Activated CD4-positive, alpha-beta T cell treated with anti-CD3 and anti-CD28 coated beads, Interleukin-2, amount 10 ng/mL, durations not matched to agents 7 days and 5 days (primary cell): ENCODE measurements at regions not wholly inside any gene's neighbourhood (a gene's known extent, or its start where the extent isn't known, plus 50 kb on each side); places are given as distances from the start of the nearest gene placed in this dataset.

ENCODE experiments used
- CTCF ChIA-PET: fragments of 350-600 bp; sonication (Branson Sonifier 250); formaldehyde crosslinking; loops from one replicate; lab custom pipeline; 2021; ENCODE audit warnings: antibody characterized with exemption; lab: Charles Lee
- POLR2A ChIA-PET: fragments of 350-600 bp; sonication (Branson Sonifier 250); formaldehyde crosslinking; loops from one replicate; lab custom pipeline; 2021; ENCODE audit warnings: antibody characterized with exemption; lab: Charles Lee
- DNase-seq: peaks from one replicate; pipeline ENCODE4 v3.0.0-alpha.2; 2020
- H3K27ac Mint-ChIP-seq: one replicate; pipeline ENCODE4 v1.8.0; 2021; ENCODE audit warnings: mild to moderate bottlenecking, moderate library complexity, mixed read lengths
- H3K27me3 Mint-ChIP-seq: one replicate; pipeline ENCODE4 v1.8.0; 2021; ENCODE audit warnings: mixed read lengths
- H3K36me3 Mint-ChIP-seq: one replicate; pipeline ENCODE4 v1.8.0; 2021; ENCODE audit warnings: low read depth, mixed read lengths
- H3K4me1 Mint-ChIP-seq: one replicate; pipeline ENCODE4 v1.8.0; 2021; ENCODE audit warnings: mixed read lengths
- H3K4me3 Mint-ChIP-seq: one replicate; pipeline ENCODE4 v1.8.0; 2021; ENCODE audit warnings: mild to moderate bottlenecking, moderate library complexity, mixed read lengths
- H3K9me3 Mint-ChIP-seq: one replicate; pipeline ENCODE4 v1.8.0; 2021; ENCODE audit warnings: mixed read lengths

DNA sequence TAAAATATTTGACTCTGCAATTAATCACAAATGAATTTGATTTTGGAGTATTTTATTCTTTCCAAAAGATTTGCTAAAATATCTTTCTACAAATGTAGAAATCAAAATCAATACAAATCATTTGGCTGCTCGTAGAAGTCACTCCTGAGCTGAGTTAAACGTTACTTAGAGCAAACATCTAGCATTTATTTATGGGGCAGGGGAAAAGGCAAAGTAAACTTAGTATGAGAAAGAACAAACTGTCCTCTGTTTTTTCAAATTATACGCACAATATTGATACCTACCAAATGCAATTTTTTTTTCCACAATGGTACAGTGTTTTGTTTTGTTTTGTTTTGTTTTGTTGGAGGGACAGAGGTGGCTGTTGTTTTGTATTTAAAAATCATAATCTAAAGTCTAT is 233.8 kb downstream of the TTLL7 start:
- no peak overlapping the region for H3K27ac Mint-ChIP-seq
- ChIA-PET CTCF (no interaction called here), POLR2A (no interaction called here)
- no peak for DNase-seq
- H3K9me3 Mint-ChIP-seq: no peaks in the 10 kb centered on the region
- no peak overlapping the region for H3K4me3 Mint-ChIP-seq
- H3K4me1 Mint-ChIP-seq: peaks cover 5% of the 10 kb centered on the region
- no peaks in the 10 kb centered on the region for H3K36me3 Mint-ChIP-seq
- no peaks in the 10 kb centered on the region for H3K27me3 Mint-ChIP-seq

GRCh38 chr1:83764209-83764608 is 234.7 kb downstream of the TTLL7 start:
- Mint-ChIP-seq H3K36me3 (no peaks in the 10 kb centered on the region), H3K27ac (no peak overlapping the region), H3K9me3 (no peaks in the 10 kb centered on the region), H3K4me1 (peaks cover 3% of the 10 kb centered on the region), H3K27me3 (no peaks in the 10 kb centered on the region), H3K4me3 (no peak overlapping the region)
- ChIA-PET POLR2A (no interaction called here), CTCF (no interaction called here)
- no peak for DNase-seq

- H3K36me3 Mint-ChIP-seq: no peaks in the 10 kb centered on the region
- ChIA-PET CTCF (no interaction called here), POLR2A (no interaction called here)
- no peak for DNase-seq
- H3K9me3 Mint-ChIP-seq: no peaks in the 10 kb centered on the region
- H3K4me1 Mint-ChIP-seq: peaks cover 3% of the 10 kb centered on the region
- H3K27ac Mint-ChIP-seq: no peak overlapping the region
- no peaks in the 10 kb centered on the region for H3K27me3 Mint-ChIP-seq
- H3K4me3 Mint-ChIP-seq: no peak overlapping the region
These were observed 235.4 kb downstream of the TTLL7 start for GRCh38 chr1:83763361-83764095.

DNA sequence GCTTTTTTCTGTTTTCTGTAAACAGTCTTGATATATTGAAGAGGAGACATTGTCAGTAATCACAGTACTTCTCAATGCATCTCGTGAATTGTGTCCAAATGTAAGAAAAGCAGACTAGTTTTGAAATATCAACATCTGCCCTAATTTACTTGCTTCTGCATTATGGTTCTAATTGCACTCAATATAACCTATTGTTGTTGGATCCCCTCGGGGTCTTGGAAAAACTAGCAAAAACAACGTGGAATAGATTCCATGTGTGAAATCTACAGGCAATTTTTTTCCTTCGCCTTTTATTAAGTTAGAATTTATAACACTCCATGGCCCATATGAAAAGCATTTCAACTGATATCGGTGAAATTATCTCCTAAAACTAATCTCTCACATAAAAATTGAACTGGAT is 236.5 kb downstream of the TTLL7 start:
- no peaks in the 10 kb centered on the region for H3K9me3 Mint-ChIP-seq
- no peaks in the 10 kb centered on the region for H3K36me3 Mint-ChIP-seq
- H3K27me3 Mint-ChIP-seq: no peaks in the 10 kb centered on the region
- ChIA-PET POLR2A (no interaction called here), CTCF (no interaction called here)
- no peak for DNase-seq
- no peak overlapping the region for H3K27ac Mint-ChIP-seq
- peaks cover 3% of the 10 kb centered on the region for H3K4me1 Mint-ChIP-seq
- H3K4me3 Mint-ChIP-seq: no peak overlapping the region

DNA sequence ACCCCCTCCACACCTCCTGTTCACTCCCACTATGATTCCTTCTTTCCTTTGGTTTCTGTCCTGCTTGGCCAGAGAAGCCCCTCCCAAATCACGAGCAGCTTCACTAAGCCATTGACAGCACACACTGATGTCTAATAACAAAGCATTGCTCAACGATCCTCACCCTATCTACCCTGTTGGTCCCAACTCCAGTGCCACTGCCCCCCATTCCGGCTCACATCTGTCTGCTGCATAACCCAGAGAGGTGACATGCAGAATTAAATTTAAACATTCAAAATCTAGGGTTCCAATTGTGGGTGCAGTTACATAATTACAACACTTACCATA is 236.9 kb downstream of the TTLL7 start:
- ChIA-PET CTCF (no interaction called here), POLR2A (no interaction called here)
- no peaks in the 10 kb centered on the region for H3K9me3 Mint-ChIP-seq
- H3K36me3 Mint-ChIP-seq: no peaks in the 10 kb centered on the region
- DNase-seq: no peak
- H3K4me1 Mint-ChIP-seq: peaks cover 3% of the 10 kb centered on the region
- no peak overlapping the region for H3K27ac Mint-ChIP-seq
- H3K4me3 Mint-ChIP-seq: no peak overlapping the region
- H3K27me3 Mint-ChIP-seq: no peaks in the 10 kb centered on the region

DNA sequence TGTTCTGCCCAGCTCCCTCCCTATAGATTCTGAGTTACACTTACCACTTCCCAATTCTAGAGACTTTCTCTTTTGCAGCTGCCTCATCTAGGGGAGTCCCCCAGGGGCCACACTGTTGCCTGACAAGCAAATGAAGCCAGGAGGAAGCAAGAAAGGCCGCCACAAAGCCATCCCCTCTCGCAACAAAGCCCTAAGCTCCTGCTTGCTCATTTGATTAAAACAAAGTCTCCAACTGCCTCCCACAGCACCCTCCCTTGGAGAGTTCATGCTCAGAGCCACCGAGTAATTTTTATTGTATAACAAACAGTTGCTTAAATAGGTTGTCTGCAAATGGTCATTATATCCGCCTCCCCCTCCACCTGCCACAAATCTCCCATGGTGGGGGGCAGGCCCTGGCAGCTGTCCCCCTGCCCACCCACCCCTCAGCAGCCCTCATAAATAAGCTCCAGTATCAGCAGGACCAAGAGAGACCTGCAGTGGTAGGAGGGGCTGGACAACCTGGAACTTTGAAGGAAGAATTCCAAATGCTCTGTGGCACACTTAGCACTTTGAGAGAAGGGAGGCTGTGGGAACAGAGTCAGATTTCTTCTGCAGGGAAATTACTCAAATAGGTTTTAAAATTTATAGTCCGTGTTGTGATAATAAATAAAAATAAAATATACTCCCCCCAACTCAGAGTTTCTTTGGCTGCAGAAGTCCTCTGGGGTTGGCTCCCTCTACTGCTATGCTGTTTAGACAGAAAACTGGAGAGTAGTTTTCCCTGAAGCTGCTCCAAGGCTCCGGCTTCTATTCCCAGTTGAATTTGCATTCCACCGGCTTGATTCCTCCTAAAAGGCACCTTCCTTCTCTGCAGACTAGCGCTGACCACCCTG is 237.5 kb downstream of the TTLL7 start:
- Mint-ChIP-seq H3K4me1 (peaks cover 3% of the 10 kb centered on the region), H3K9me3 (no peaks in the 10 kb centered on the region), H3K27me3 (no peaks in the 10 kb centered on the region), H3K27ac (no peak overlapping the region), H3K4me3 (no peak overlapping the region), H3K36me3 (no peaks in the 10 kb centered on the region)
- peak; percentile 6 for DNase-seq
- POLR2A ChIA-PET: no interaction called here
- CTCF ChIA-PET: interaction anchor here (1.5 kb wide), 1 partner anchor 10 kb away, joined by 4 read pairs; no protein-coding TSS in a partner anchor

GRCh38 chr1:83760226-83761021 is 238.5 kb downstream of the TTLL7 start:
- Mint-ChIP-seq H3K4me3 (no peak overlapping the region), H3K4me1 (peaks cover 3% of the 10 kb centered on the region), H3K9me3 (no peaks in the 10 kb centered on the region), H3K36me3 (no peaks in the 10 kb centered on the region), H3K27ac (no peak overlapping the region), H3K27me3 (no peaks in the 10 kb centered on the region)
- no peak for DNase-seq
- POLR2A ChIA-PET: no interaction called here
- CTCF ChIA-PET: interaction anchor here (1.5 kb wide), 1 partner anchor 9 kb away, joined by 4 read pairs; no protein-coding TSS in a partner anchor

DNA sequence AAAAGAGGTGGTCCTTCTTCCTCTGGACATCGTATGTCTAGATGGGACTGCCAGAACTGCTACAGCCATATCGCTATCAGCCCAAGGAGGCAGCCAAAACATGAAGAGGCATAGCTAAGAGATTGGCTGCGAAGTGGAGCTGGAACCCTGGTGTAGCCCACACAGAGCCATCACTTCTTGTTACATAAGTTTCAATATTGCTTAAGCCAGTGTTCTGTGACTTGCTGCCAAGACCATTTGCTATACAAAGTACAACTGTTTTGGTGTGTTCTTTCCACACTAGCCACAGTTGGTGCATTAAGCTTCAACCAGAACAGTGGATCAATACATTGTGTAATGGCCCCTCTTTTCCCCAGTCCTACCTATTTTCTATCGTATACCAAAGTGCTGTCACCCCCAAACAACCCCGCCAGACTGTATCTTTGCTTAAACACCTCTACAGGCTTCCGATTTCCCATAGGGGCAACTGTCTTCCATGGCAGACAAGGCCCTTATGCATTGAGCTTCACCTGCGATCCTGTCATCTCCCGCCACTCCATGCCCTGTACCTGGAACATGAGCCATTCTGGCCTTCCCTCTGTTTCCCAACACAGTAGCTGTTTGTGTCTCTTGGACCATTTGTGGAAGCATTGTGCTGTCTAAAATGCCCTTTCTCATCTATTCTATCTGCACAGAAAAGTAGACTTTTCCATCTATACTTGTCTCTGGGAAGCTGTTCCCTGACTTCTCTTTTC is 241.8 kb downstream of the TTLL7 start:
- DNase-seq: no peak
- ChIA-PET CTCF (no interaction called here), POLR2A (no interaction called here)
- H3K4me1 Mint-ChIP-seq: peaks cover 3% of the 10 kb centered on the region
- no peak overlapping the region for H3K4me3 Mint-ChIP-seq
- H3K27ac Mint-ChIP-seq: no peak overlapping the region
- no peaks in the 10 kb centered on the region for H3K9me3 Mint-ChIP-seq
- H3K27me3 Mint-ChIP-seq: no peaks in the 10 kb centered on the region
- no peaks in the 10 kb centered on the region for H3K36me3 Mint-ChIP-seq

DNA sequence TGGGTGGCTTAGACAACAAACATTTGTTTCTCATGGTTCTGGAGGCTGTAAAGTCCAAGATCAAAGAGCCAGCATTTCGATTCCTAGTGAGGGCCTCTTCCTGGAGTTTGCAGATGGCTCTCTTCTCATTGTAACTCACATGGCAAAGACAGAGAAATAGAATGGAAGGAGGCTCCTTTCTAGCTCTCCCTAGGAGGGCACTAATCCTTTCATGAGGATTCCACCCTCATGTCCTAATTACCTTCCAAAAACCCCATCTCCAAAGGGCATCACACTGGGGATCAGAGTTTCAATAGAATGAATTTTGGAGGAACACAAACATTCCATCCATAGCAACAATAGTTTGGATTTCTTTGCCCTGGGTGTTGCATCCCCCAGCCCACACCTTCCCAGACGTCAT is 247.3 kb downstream of the TTLL7 start:
- Mint-ChIP-seq H3K27ac (no peak overlapping the region), H3K36me3 (no peaks in the 10 kb centered on the region)

DNA sequence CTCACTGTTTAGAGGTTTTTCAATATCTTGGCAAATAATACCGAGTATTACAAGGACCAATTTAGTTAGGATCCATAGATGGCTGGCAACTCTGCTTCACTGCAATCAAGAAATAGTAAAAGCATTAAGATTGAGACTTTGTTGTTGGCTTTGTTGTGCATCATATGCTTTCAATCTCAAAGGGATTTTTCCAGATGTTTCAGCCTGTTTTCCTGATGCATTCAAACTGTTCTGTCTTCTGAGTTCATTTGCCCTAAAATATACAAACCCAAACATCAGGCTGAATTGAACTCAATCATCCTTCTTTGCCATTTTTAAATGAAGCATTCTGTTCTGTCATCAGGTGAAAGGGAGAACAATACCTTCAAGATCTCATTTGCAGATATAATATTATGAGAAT is 248.7 kb downstream of the TTLL7 start:
- H3K27me3 Mint-ChIP-seq: no peaks in the 10 kb centered on the region
- no peak overlapping the region for H3K4me3 Mint-ChIP-seq
- CTCF ChIA-PET: no interaction called here
- H3K36me3 Mint-ChIP-seq: no peaks in the 10 kb centered on the region
- no peaks in the 10 kb centered on the region for H3K4me1 Mint-ChIP-seq
- peaks cover 5% of the 10 kb centered on the region for H3K9me3 Mint-ChIP-seq
- POLR2A ChIA-PET: no interaction called here
- H3K27ac Mint-ChIP-seq: no peak overlapping the region
- DNase-seq: no peak

More for the DNA sequence above, 247.3 kb downstream of the TTLL7 start:
- CTCF ChIA-PET: interaction anchor here (1.1 kb wide), 1 partner anchor 9 kb away, joined by 4 read pairs; no protein-coding TSS in a partner anchor
- POLR2A ChIA-PET: no interaction called here
- Mint-ChIP-seq H3K9me3 (peaks cover 5% of the 10 kb centered on the region), H3K4me1 (no peaks in the 10 kb centered on the region), H3K4me3 (no peak overlapping the region), H3K27me3 (no peaks in the 10 kb centered on the region)
- no peak for DNase-seq

- CTCF ChIA-PET: no interaction called here
- POLR2A ChIA-PET: no interaction called here
- Mint-ChIP-seq H3K4me3 (no peak overlapping the region), H3K27ac (no peak overlapping the region), H3K27me3 (no peaks in the 10 kb centered on the region), H3K36me3 (no peaks in the 10 kb centered on the region), H3K4me1 (no peaks in the 10 kb centered on the region), H3K9me3 (peaks cover 5% of the 10 kb centered on the region)
- no peak for DNase-seq
These were observed 251.0 kb downstream of the TTLL7 start for GRCh38 chr1:83747853-83748482.

- Mint-ChIP-seq H3K27ac (no peak overlapping the region), H3K27me3 (no peaks in the 10 kb centered on the region), H3K4me1 (no peaks in the 10 kb centered on the region), H3K4me3 (no peak overlapping the region), H3K9me3 (peaks cover under 1% of the 10 kb centered on the region), H3K36me3 (no peaks in the 10 kb centered on the region)
- CTCF ChIA-PET: no interaction called here
- POLR2A ChIA-PET: no interaction called here
- no peak for DNase-seq
These were observed 252.7 kb downstream of the TTLL7 start for GRCh38 chr1:83746234-83746633.
